ENCODE measurements at regions not wholly inside any gene's neighbourhood (a gene's known extent, or its start where the extent isn't known, plus 50 kb on each side); places are given as distances from the start of the nearest gene placed in this dataset.
"Not testable (repeated sequence)": the region's sequence is repeated elsewhere in the genome, so short reads cannot be mapped to it uniquely, and the experiment has no call there.

GRCh38 chr4:33948921-33949320, 2295.4 kb downstream of the ARAP2 start:
- Histone ChIP-seq H2AK5ac (ENCODE audit: low read depth, low read length) (no peak overlapping the region), H3K27ac (ENCODE audit: low read depth, low read length) (no peak overlapping the region), H3K79me2 (ENCODE audit: control insufficient read depth in 1 of 2, insufficient read depth in 2 of 2, low read length in 2 of 2) (no peaks in the 10 kb centered on the region), H3K14ac (ENCODE audit: insufficient read length) (no peak overlapping the region), H2BK5ac (ENCODE audit: low read depth, low read length) (no peak overlapping the region), H2BK120ac (replicated peaks; ENCODE audit: low read depth, low read length) (no peak overlapping the region), H3K36me3 (ENCODE audit: control insufficient read depth in 2 of 4, insufficient read depth in 4 of 4, low read length in 3 of 4) (no peaks in the 10 kb centered on the region), H3K23ac (ENCODE audit: insufficient read length) (no peak overlapping the region), H3K4ac (replicated peaks; ENCODE audit: insufficient read length, low read depth, low read length) (no peak overlapping the region), H3K4me3 (ENCODE audit: extremely low read depth in 1 of 4, insufficient read depth in 2 of 4, low read depth in 3 of 4, low read length in 4 of 4) (no peak overlapping the region), H3K79me1 (ENCODE audit: low read depth, low read length) (no peaks in the 10 kb centered on the region), H4K91ac (replicated peaks; ENCODE audit: insufficient read length, low read length) (no peak overlapping the region), H3K4me1 (replicated peaks in 1 of 4; ENCODE audit: control insufficient read depth in 3 of 4, insufficient read depth in 4 of 4, low read length in 3 of 4) (no peaks in the 10 kb centered on the region), H2BK12ac (ENCODE audit: low read depth, low read length) (no peak overlapping the region), H4K8ac (ENCODE audit: extremely low read depth, insufficient read depth, low read length) (no peak overlapping the region), H3K56ac (replicated peaks; ENCODE audit: insufficient read length, low read depth, low read length) (no peak overlapping the region), H3K9me3 (ENCODE audit: insufficient read depth in 2 of 2, low read depth in 1 of 2, low read length in 1 of 2) (no peaks in the 10 kb centered on the region), H3K9ac (replicated peaks in 1 of 4; ENCODE audit: extremely low read depth in 1 of 4, low read depth in 3 of 4, low read length in 3 of 4) (no peak overlapping the region), H3K27me3 (replicated peaks in 1 of 4; ENCODE audit: control insufficient read depth in 3 of 4, extremely low read depth in 1 of 4, insufficient read depth in 3 of 4, low read length in 3 of 4) (no peaks in the 10 kb centered on the region), H3K23me2 (ENCODE audit: low read depth, low read length) (no peaks in the 10 kb centered on the region), H4K5ac (ENCODE audit: insufficient read length, low read depth, low read length) (no peak overlapping the region), H2BK20ac (ENCODE audit: low read length) (no peak overlapping the region), H3K4me2 (ENCODE audit: insufficient read depth in 1 of 2, low read depth in 2 of 2, low read length in 2 of 2) (no peak overlapping the region), H3K18ac (ENCODE audit: extremely low read depth, low read length) (no peak overlapping the region), H4K20me1 (replicated peaks in 1 of 2; ENCODE audit: control insufficient read depth in 1 of 2, insufficient read depth in 2 of 2, low read length in 2 of 2) (no peaks in the 10 kb centered on the region), H2BK15ac (ENCODE audit: low read length) (no peak overlapping the region), H2AFZ (ENCODE audit: low read length) (no peak overlapping the region)
- ChIA-PET POLR2A (ENCODE audit: partially characterized antibody) (no interaction called here), CTCF (ENCODE audit: partially characterized antibody) (interaction anchor here (0.6 kb wide), 1 partner anchor 18 kb away, joined by 3 read pairs; no protein-coding TSS in a partner anchor)
- no peak for TF ChIP-seq CHD2 (IDR thresholded peaks at IDR 0.05; ENCODE audit: low read length)
- FAIRE-seq (no peak), DNase-seq (ENCODE audit: low read depth in 1 of 2, low spot score in 2 of 2) (no peak)

- H3K79me2 ChIP-seq (ENCODE audit: control insufficient read depth in 1 of 2, insufficient read depth in 2 of 2, low read length in 2 of 2); H3K4me3 ChIP-seq (ENCODE audit: extremely low read depth in 1 of 4, insufficient read depth in 2 of 4, low read depth in 3 of 4, low read length in 4 of 4); POLR2A ChIA-PET (ENCODE audit: partially characterized antibody); H4K20me1 ChIP-seq (replicated peaks in 1 of 2; ENCODE audit: control insufficient read depth in 1 of 2, insufficient read depth in 2 of 2, low read length in 2 of 2); H3K79me1 ChIP-seq (ENCODE audit: low read depth, low read length); H3K4me1 ChIP-seq (replicated peaks in 1 of 4; ENCODE audit: control insufficient read depth in 3 of 4, insufficient read depth in 4 of 4, low read length in 3 of 4); H3K4ac ChIP-seq (replicated peaks; ENCODE audit: insufficient read length, low read depth, low read length); H2BK12ac ChIP-seq (ENCODE audit: low read depth, low read length); DNase-seq (ENCODE audit: low read depth in 1 of 2, low spot score in 2 of 2); H3K14ac ChIP-seq (ENCODE audit: insufficient read length); H3K9me3 ChIP-seq (ENCODE audit: insufficient read depth in 2 of 2, low read depth in 1 of 2, low read length in 1 of 2); H2BK120ac ChIP-seq (replicated peaks; ENCODE audit: low read depth, low read length); H2BK15ac ChIP-seq (ENCODE audit: low read length); H3K27ac ChIP-seq (ENCODE audit: low read depth, low read length); H3K36me3 ChIP-seq (ENCODE audit: control insufficient read depth in 2 of 4, insufficient read depth in 4 of 4, low read length in 3 of 4); H3K18ac ChIP-seq (ENCODE audit: extremely low read depth, low read length); H3K9ac ChIP-seq (replicated peaks in 1 of 4; ENCODE audit: extremely low read depth in 1 of 4, low read depth in 3 of 4, low read length in 3 of 4); H3K56ac ChIP-seq (replicated peaks; ENCODE audit: insufficient read length, low read depth, low read length); H3K27me3 ChIP-seq (replicated peaks in 1 of 4; ENCODE audit: control insufficient read depth in 3 of 4, extremely low read depth in 1 of 4, insufficient read depth in 3 of 4, low read length in 3 of 4); FAIRE-seq; H3K4me2 ChIP-seq (ENCODE audit: insufficient read depth in 1 of 2, low read depth in 2 of 2, low read length in 2 of 2); H3K23ac ChIP-seq (ENCODE audit: insufficient read length); H4K91ac ChIP-seq (replicated peaks; ENCODE audit: insufficient read length, low read length); H3K23me2 ChIP-seq (ENCODE audit: low read depth, low read length); H4K5ac ChIP-seq (ENCODE audit: insufficient read length, low read depth, low read length); H2AK5ac ChIP-seq (ENCODE audit: low read depth, low read length); H2AFZ ChIP-seq (ENCODE audit: low read length); H2BK20ac ChIP-seq (ENCODE audit: low read length); H4K8ac ChIP-seq (ENCODE audit: extremely low read depth, insufficient read depth, low read length); H2BK5ac ChIP-seq (ENCODE audit: low read depth, low read length): not testable (repeated sequence)
- WGBS, 2 experiments (ENCODE audit: extremely low coverage in 1 of 2, insufficient coverage in 1 of 2, insufficient read length in 1 of 2, insufficient replicate concordance in 2 of 2, low coverage in 1 of 2, low lambda C conversion rate in 2 of 2, missing lambda C conversion rate in 1 of 2), result 96% methylated on average over 3 of the region's 4 CpGs; no CpG with 5 or more reads in 1 of the 2 experiments
- CTCF ChIA-PET (ENCODE audit: partially characterized antibody), result interaction anchor here (0.7 kb wide), 1 partner anchor 494 kb away, joined by 3 read pairs; no protein-coding TSS in a partner anchor
Observed at GRCh38 chr4:33953848-33954247, 2290.5 kb downstream of the ARAP2 start.
